GM23338 (cell line): ENCODE measurements at regions not wholly inside any gene's neighbourhood (a gene's known extent, or its start where the extent isn't known, plus 50 kb on each side); places are given as distances from the start of the nearest gene placed in this dataset.

Experiments used
- ATAC-seq: fragments of 200-7000 bp; cut with Tn5 transposase; 3 replicates; pipeline ENCODE4 v1.9.1; 2020
- DNase-seq: peaks from one replicate; pipeline ENCODE4 v3.0.0-alpha.2; 2015; ENCODE audit warnings: low spot score
- H2AFZ ChIP-seq: fragments of 200-600 bp; sonication (generic); 2 replicates; pipeline ENCODE4 v1.8.0; 2016; ENCODE audit warnings: antibody characterized with exemption, mild to moderate bottlenecking, moderate library complexity
- H3F3A ChIP-seq: fragments of 200-600 bp; sonication (generic); replicated peaks from 2 replicates; pipeline ENCODE4 v1.8.0; 2017; ENCODE audit warnings: antibody characterized with exemption, mixed run types, low read depth
- H3K27ac ChIP-seq: fragments of 200-600 bp; sonication (generic); 2 replicates; pipeline ENCODE4 v1.6.1; 2016; ENCODE audit warnings: low read depth
- H3K27me3 ChIP-seq: fragments of 200-600 bp; sonication (generic); 2 replicates; pipeline ENCODE4 v1.8.0; 2016; ENCODE audit warnings: mild to moderate bottlenecking, mixed run types, moderate library complexity; ENCODE audit not compliant: insufficient read depth
- H3K36me3 ChIP-seq: fragments of 200-600 bp; sonication (generic); 2 replicates; pipeline ENCODE4 v1.8.0; 2016; ENCODE audit warnings: mild to moderate bottlenecking; ENCODE audit not compliant: insufficient read depth
- H3K4me1 ChIP-seq: fragments of 200-600 bp; sonication (generic); 2 replicates; pipeline ENCODE4 v1.8.0; 2016; ENCODE audit warnings: mild to moderate bottlenecking, moderate library complexity; ENCODE audit not compliant: insufficient read depth
- H3K4me2 ChIP-seq: fragments of 200-600 bp; sonication (generic); 2 replicates; pipeline ENCODE4 v1.7.1; 2017; ENCODE audit warnings: mixed run types
- H3K4me3 ChIP-seq: fragments of 200-600 bp; sonication (generic); 2 replicates; pipeline ENCODE4 v1.6.1; 2016; ENCODE audit warnings: mixed run types
- H3K79me2 ChIP-seq: fragments of 200-600 bp; sonication (generic); replicated peaks from 2 replicates; pipeline ENCODE4 v1.8.0; 2017; ENCODE audit warnings: mild to moderate bottlenecking; ENCODE audit not compliant: insufficient read depth
- H3K9me2 ChIP-seq: fragments of 200-600 bp; sonication (generic); 2 replicates; pipeline ENCODE4 v1.8.0; 2017; ENCODE audit not compliant: insufficient read depth
- H4K20me1 ChIP-seq: fragments of 200-600 bp; sonication (generic); replicated peaks from 2 replicates; pipeline ENCODE4 v1.8.0; 2017; ENCODE audit warnings: mild to moderate bottlenecking; ENCODE audit not compliant: insufficient read depth
- H3K27ac Mint-ChIP-seq: 2 replicates; pipeline ENCODE4 v1.8.0; 2020; ENCODE audit warnings: inconsistent platforms, mild to moderate bottlenecking, moderate library complexity, mixed read lengths
- H3K27me3 Mint-ChIP-seq: 3 replicates; pipeline ENCODE4 v1.8.0; 2022; ENCODE audit warnings: low read depth, mild to moderate bottlenecking, moderate library complexity, mixed read lengths, inconsistent platforms; ENCODE audit not compliant: insufficient read depth, poor library complexity
- H3K36me3 Mint-ChIP-seq: 3 replicates; pipeline ENCODE4 v1.8.0; 2021; ENCODE audit warnings: low read depth, mild to moderate bottlenecking, inconsistent platforms, moderate library complexity, mixed read lengths
- H3K4me1 Mint-ChIP-seq: 3 replicates; pipeline ENCODE4 v1.8.0; 2020; ENCODE audit warnings: mild to moderate bottlenecking, inconsistent platforms, mixed read lengths
- H3K4me3 Mint-ChIP-seq: 3 replicates; pipeline ENCODE4 v1.8.0; 2021; ENCODE audit warnings: moderate library complexity, mild to moderate bottlenecking, inconsistent platforms, mixed read lengths
- H3K9me3 Mint-ChIP-seq: 3 replicates; pipeline ENCODE4 v1.8.0; 2020; ENCODE audit warnings: moderate library complexity, mild to moderate bottlenecking, inconsistent platforms, mixed read lengths
- CREB1 ChIP-seq: fragments of 250-450 bp; sonication (Bioruptor Pico); IDR thresholded peaks from 2 replicates; pipeline ENCODE4 v1.5.0; 2020; ENCODE audit warnings: low read depth, mild to moderate bottlenecking, moderate library complexity
- EZH2 ChIP-seq: fragments of 200-600 bp; sonication (generic); IDR thresholded peaks from one replicate; pipeline ENCODE4 v1.8.0; 2017; ENCODE audit warnings: antibody characterized with exemption, mild to moderate bottlenecking, low read depth; ENCODE audit not compliant: unreplicated experiment
- NANOG ChIP-seq: IDR thresholded peaks from 2 replicates; pipeline ENCODE4 v1.6.1; 2016; ENCODE audit warnings: antibody characterized with exemption, borderline replicate concordance
- STAT1 ChIP-seq: IDR thresholded peaks from one replicate; pipeline ENCODE4 v1.6.1; 2016; ENCODE audit warnings: antibody characterized with exemption; ENCODE audit not compliant: unreplicated experiment
- TF ChIP-seq, protein P1 (sequence below): IDR thresholded peaks from 2 replicates; pipeline ENCODE4 v1.6.1; 2016; ENCODE audit warnings: antibody characterized with exemption
- TF ChIP-seq, protein P2 (sequence below), 2 experiments: fragments of 200-600 bp in 1 of 2; sonication (generic) in 1 of 2; conservative IDR thresholded peaks; 2 replicates each; pipeline versions ENCODE4 v1.5.1 to v1.6.1; 2016 to 2017; ENCODE audit warnings: antibody characterized with exemption in 2 of 2, low read depth in 2 of 2, mild to moderate bottlenecking in 2 of 2, moderate library complexity in 1 of 2
- TF ChIP-seq, protein P3 (sequence below): IDR thresholded peaks from one replicate; pipeline ENCODE4 v1.6.1; 2018; ENCODE audit warnings: antibody characterized with exemption; ENCODE audit not compliant: unreplicated experiment
- TF ChIP-seq, protein P4 (sequence below): fragments of 250-450 bp; sonication (Bioruptor Pico); IDR thresholded peaks from 2 replicates; pipeline ENCODE4 v1.5.0; 2020; ENCODE audit warnings: mild to moderate bottlenecking, moderate library complexity

DNA sequence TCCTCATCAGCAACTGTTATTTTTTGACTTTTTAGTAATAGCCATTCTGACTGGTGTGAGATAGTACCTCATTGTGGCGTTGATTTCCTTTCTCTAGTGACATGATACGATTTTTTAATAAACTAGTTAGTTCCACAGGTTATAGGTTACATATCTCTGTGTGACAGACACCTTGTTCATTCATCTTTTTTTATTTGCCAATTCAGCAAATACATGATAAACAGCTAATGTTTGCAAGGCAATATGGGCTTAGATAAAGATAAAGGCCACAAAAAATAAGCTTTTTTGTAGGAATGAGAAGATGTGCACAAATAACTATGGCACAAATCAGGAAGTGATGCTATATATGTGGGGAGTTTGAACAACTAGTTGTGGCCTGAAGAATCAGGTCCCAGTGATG, 366.8 kb downstream of the HLX start (continued):
- TF ChIP-seq, protein P1, sequence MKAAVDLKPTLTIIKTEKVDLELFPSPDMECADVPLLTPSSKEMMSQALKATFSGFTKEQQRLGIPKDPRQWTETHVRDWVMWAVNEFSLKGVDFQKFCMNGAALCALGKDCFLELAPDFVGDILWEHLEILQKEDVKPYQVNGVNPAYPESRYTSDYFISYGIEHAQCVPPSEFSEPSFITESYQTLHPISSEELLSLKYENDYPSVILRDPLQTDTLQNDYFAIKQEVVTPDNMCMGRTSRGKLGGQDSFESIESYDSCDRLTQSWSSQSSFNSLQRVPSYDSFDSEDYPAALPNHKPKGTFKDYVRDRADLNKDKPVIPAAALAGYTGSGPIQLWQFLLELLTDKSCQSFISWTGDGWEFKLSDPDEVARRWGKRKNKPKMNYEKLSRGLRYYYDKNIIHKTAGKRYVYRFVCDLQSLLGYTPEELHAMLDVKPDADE: no peak
- no peak for TF ChIP-seq CREB1 (CRISPR knock-in tag)
- TF ChIP-seq, protein P2, sequence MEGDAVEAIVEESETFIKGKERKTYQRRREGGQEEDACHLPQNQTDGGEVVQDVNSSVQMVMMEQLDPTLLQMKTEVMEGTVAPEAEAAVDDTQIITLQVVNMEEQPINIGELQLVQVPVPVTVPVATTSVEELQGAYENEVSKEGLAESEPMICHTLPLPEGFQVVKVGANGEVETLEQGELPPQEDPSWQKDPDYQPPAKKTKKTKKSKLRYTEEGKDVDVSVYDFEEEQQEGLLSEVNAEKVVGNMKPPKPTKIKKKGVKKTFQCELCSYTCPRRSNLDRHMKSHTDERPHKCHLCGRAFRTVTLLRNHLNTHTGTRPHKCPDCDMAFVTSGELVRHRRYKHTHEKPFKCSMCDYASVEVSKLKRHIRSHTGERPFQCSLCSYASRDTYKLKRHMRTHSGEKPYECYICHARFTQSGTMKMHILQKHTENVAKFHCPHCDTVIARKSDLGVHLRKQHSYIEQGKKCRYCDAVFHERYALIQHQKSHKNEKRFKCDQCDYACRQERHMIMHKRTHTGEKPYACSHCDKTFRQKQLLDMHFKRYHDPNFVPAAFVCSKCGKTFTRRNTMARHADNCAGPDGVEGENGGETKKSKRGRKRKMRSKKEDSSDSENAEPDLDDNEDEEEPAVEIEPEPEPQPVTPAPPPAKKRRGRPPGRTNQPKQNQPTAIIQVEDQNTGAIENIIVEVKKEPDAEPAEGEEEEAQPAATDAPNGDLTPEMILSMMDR (conservative IDR thresholded peaks at IDR 0.05; ENCODE audit: low read depth in 2 of 2): no peak
- TF ChIP-seq STAT1: no peak
- TF ChIP-seq, protein P3, sequence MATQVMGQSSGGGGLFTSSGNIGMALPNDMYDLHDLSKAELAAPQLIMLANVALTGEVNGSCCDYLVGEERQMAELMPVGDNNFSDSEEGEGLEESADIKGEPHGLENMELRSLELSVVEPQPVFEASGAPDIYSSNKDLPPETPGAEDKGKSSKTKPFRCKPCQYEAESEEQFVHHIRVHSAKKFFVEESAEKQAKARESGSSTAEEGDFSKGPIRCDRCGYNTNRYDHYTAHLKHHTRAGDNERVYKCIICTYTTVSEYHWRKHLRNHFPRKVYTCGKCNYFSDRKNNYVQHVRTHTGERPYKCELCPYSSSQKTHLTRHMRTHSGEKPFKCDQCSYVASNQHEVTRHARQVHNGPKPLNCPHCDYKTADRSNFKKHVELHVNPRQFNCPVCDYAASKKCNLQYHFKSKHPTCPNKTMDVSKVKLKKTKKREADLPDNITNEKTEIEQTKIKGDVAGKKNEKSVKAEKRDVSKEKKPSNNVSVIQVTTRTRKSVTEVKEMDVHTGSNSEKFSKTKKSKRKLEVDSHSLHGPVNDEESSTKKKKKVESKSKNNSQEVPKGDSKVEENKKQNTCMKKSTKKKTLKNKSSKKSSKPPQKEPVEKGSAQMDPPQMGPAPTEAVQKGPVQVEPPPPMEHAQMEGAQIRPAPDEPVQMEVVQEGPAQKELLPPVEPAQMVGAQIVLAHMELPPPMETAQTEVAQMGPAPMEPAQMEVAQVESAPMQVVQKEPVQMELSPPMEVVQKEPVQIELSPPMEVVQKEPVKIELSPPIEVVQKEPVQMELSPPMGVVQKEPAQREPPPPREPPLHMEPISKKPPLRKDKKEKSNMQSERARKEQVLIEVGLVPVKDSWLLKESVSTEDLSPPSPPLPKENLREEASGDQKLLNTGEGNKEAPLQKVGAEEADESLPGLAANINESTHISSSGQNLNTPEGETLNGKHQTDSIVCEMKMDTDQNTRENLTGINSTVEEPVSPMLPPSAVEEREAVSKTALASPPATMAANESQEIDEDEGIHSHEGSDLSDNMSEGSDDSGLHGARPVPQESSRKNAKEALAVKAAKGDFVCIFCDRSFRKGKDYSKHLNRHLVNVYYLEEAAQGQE: no peak
- no peak for TF ChIP-seq NANOG
- TF ChIP-seq EZH2: no peak

DNA sequence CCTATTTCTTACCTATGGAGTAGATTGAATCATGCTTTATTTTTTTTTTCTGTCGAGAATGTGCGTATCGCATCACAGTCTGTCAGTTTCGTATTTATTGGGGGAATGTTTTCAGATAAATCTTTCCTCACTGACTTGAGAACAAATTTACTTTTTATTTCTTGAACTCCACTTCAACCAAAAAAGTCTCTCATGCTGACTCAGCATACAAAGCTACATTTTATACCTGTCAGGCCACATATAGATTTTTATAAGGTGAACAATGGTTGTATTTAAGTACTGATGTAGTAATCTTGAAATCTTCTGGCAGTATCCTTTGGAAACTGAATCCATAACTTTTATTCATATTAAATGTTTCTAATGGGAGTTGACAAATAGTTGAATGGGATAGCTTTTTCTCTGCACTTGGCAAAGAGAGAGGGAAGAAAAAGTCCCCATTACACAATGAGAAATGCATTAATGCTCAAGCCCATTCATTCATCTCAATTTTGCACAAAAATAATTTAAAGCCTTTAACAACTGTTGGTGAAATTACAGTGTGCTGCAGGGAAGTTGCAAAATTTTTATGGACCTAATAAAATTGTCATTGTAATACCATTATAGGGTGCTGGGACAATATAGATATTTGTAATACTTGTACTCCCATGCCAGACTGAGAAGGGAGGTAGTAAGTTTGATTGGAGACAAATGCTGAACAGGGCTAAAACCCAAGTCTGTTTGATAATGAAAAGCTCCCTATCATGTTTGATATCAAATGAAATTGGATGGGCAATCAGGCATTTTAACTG, 367.6 kb downstream of the HLX start:
- Mint-ChIP-seq H3K9me3 (no peaks in the 10 kb centered on the region), H3K27ac (no peak overlapping the region), H3K27me3 (peaks cover 2% of the 10 kb centered on the region), H3K36me3 (no peaks in the 10 kb centered on the region), H3K4me3 (no peak overlapping the region), H3K4me1 (no peaks in the 10 kb centered on the region)
- H3K4me1 ChIP-seq: no peaks in the 10 kb centered on the region
- DNase-seq (no peak), ATAC-seq (no peak)
- H4K20me1 ChIP-seq: no peaks in the 10 kb centered on the region
- H3K27ac ChIP-seq: no peak overlapping the region
- no peaks in the 10 kb centered on the region for H3K9me2 ChIP-seq
- H3K4me2 ChIP-seq: no peak overlapping the region
- no peaks in the 10 kb centered on the region for H3F3A ChIP-seq
- H2AFZ ChIP-seq: no peak overlapping the region
- H3K27me3 ChIP-seq: no peaks in the 10 kb centered on the region
- no peaks in the 10 kb centered on the region for H3K36me3 ChIP-seq
- no peaks in the 10 kb centered on the region for H3K79me2 ChIP-seq
- H3K4me3 ChIP-seq: no peak overlapping the region
- TF ChIP-seq, protein P4, sequence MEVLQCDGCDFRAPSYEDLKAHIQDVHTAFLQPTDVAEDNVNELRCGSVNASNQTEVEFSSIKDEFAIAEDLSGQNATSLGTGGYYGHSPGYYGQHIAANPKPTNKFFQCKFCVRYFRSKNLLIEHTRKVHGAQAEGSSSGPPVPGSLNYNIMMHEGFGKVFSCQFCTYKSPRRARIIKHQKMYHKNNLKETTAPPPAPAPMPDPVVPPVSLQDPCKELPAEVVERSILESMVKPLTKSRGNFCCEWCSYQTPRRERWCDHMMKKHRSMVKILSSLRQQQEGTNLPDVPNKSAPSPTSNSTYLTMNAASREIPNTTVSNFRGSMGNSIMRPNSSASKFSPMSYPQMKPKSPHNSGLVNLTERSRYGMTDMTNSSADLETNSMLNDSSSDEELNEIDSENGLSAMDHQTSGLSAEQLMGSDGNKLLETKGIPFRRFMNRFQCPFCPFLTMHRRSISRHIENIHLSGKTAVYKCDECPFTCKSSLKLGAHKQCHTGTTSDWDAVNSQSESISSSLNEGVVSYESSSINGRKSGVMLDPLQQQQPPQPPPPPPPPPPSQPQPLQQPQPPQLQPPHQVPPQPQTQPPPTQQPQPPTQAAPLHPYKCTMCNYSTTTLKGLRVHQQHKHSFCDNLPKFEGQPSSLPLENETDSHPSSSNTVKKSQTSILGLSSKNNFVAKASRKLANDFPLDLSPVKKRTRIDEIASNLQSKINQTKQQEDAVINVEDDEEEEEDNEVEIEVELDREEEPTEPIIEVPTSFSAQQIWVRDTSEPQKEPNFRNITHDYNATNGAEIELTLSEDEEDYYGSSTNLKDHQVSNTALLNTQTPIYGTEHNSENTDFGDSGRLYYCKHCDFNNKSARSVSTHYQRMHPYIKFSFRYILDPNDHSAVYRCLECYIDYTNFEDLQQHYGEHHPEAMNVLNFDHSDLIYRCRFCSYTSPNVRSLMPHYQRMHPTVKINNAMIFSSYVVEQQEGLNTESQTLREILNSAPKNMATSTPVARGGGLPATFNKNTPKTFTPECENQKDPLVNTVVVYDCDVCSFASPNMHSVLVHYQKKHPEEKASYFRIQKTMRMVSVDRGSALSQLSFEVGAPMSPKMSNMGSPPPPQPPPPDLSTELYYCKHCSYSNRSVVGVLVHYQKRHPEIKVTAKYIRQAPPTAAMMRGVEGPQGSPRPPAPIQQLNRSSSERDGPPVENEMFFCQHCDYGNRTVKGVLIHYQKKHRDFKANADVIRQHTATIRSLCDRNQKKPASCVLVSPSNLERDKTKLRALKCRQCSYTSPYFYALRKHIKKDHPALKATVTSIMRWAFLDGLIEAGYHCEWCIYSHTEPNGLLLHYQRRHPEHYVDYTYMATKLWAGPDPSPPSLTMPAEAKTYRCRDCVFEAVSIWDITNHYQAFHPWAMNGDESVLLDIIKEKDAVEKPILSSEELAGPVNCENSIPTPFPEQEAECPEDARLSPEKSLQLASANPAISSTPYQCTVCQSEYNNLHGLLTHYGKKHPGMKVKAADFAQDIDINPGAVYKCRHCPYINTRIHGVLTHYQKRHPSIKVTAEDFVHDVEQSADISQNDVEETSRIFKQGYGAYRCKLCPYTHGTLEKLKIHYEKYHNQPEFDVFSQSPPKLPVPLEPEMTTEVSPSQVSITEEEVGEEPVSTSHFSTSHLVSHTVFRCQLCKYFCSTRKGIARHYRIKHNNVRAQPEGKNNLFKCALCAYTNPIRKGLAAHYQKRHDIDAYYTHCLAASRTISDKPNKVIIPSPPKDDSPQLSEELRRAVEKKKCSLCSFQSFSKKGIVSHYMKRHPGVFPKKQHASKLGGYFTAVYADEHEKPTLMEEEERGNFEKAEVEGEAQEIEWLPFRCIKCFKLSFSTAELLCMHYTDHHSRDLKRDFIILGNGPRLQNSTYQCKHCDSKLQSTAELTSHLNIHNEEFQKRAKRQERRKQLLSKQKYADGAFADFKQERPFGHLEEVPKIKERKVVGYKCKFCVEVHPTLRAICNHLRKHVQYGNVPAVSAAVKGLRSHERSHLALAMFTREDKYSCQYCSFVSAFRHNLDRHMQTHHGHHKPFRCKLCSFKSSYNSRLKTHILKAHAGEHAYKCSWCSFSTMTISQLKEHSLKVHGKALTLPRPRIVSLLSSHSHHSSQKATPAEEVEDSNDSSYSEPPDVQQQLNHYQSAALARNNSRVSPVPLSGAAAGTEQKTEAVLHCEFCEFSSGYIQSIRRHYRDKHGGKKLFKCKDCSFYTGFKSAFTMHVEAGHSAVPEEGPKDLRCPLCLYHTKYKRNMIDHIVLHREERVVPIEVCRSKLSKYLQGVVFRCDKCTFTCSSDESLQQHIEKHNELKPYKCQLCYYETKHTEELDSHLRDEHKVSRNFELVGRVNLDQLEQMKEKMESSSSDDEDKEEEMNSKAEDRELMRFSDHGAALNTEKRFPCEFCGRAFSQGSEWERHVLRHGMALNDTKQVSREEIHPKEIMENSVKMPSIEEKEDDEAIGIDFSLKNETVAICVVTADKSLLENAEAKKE (CRISPR knock-in tag): no peak
- TF ChIP-seq EZH2: no peak
